ENCODE measurements at regions not wholly inside any gene's neighbourhood (a gene's known extent, or its start where the extent isn't known, plus 50 kb on each side); places are given as distances from the start of the nearest gene placed in this dataset.

- Histone ChIP-seq H3K9me3 (no peaks in the 10 kb centered on the region), H3K27me3 (ENCODE audit: low read depth) (no peaks in the 10 kb centered on the region), H3K27ac (no peak overlapping the region), H3K36me3 (no peaks in the 10 kb centered on the region), H3K4me1 (no peaks in the 10 kb centered on the region), H3K4me3 (no peak overlapping the region)
- intact Hi-C loops (cut with DNase I): no loop called here
- ATAC-seq (no peak), DNase-seq (no peak)
- TF ChIP-seq CTCF (IDR thresholded peaks at IDR 0.05): no peak
Measured at GRCh38 chr14:84068288-84068687, 1461.7 kb upstream of the FLRT2 start.

GRCh38 chr14:84071061-84071460, 1458.9 kb upstream of the FLRT2 start:
- H3K36me3 ChIP-seq: no peaks in the 10 kb centered on the region
- no peaks in the 10 kb centered on the region for H3K27me3 ChIP-seq (ENCODE audit: low read depth)
- H3K9me3 ChIP-seq: no peaks in the 10 kb centered on the region
- no peak for TF ChIP-seq CTCF (IDR thresholded peaks at IDR 0.05)
- ATAC-seq: no peak
- no peaks in the 10 kb centered on the region for H3K4me1 ChIP-seq
- no peak overlapping the region for H3K4me3 ChIP-seq
- intact Hi-C loops (cut with DNase I): no loop called here
- no peak for DNase-seq
- H3K27ac ChIP-seq: no peak overlapping the region

- Histone ChIP-seq H3K4me1 (no peaks in the 10 kb centered on the region), H3K4me3 (no peak overlapping the region), H3K9me3 (no peaks in the 10 kb centered on the region), H3K27me3 (ENCODE audit: low read depth) (no peaks in the 10 kb centered on the region), H3K36me3 (no peaks in the 10 kb centered on the region), H3K27ac (no peak overlapping the region)
- intact Hi-C loops (cut with DNase I): no loop called here
- DNase-seq: no peak
- no peak for ATAC-seq
- no peak for TF ChIP-seq CTCF (IDR thresholded peaks at IDR 0.05)
Measured at GRCh38 chr14:84074626-84075025, 1455.3 kb upstream of the FLRT2 start.

GRCh38 chr14:84080944-84081343, 1449.0 kb upstream of the FLRT2 start:
- intact Hi-C loops (cut with DNase I): no loop called here
- no peak for TF ChIP-seq CTCF (IDR thresholded peaks at IDR 0.05)
- no peak for ATAC-seq

GRCh38 chr14:84084056-84084630, 1445.8 kb upstream of the FLRT2 start:
- TF ChIP-seq CTCF (IDR thresholded peaks at IDR 0.05): no peak
- Histone ChIP-seq H3K4me3 (no peak overlapping the region), H3K9me3 (no peaks in the 10 kb centered on the region), H3K4me1 (no peaks in the 10 kb centered on the region), H3K27me3 (ENCODE audit: low read depth) (no peaks in the 10 kb centered on the region), H3K36me3 (no peaks in the 10 kb centered on the region), H3K27ac (no peak overlapping the region)
- DNase-seq (no peak), ATAC-seq (no peak)
- intact Hi-C loops (cut with DNase I): no loop called here

More at GRCh38 chr14:84080944-84081343, 1449.0 kb upstream of the FLRT2 start:
- Histone ChIP-seq H3K4me3 (no peak overlapping the region), H3K36me3 (no peaks in the 10 kb centered on the region), H3K4me1 (no peaks in the 10 kb centered on the region), H3K27me3 (ENCODE audit: low read depth) (no peaks in the 10 kb centered on the region), H3K27ac (no peak overlapping the region), H3K9me3 (no peaks in the 10 kb centered on the region)
- no peak for DNase-seq

GRCh38 chr14:84085493-84085892, 1444.5 kb upstream of the FLRT2 start:
- Histone ChIP-seq H3K27me3 (ENCODE audit: low read depth) (no peaks in the 10 kb centered on the region), H3K4me3 (no peak overlapping the region), H3K4me1 (no peaks in the 10 kb centered on the region), H3K9me3 (no peaks in the 10 kb centered on the region), H3K27ac (no peak overlapping the region), H3K36me3 (no peaks in the 10 kb centered on the region)
- no peak for TF ChIP-seq CTCF (IDR thresholded peaks at IDR 0.05)
- no peak for ATAC-seq
- DNase-seq: no peak
- intact Hi-C loops (cut with DNase I): no loop called here
